Panc1 (cell line): ENCODE measurements at regions not wholly inside any gene's neighbourhood (a gene's known extent, or its start where the extent isn't known, plus 50 kb on each side); places are given as distances from the start of the nearest gene placed in this dataset.

Source experiments
- POLR2AphosphoS5 ChIP-seq: IDR thresholded peaks from 2 replicates; pipeline ENCODE4 v1.6.1; 2012; ENCODE audit warnings: mild to moderate bottlenecking, low read depth, low read length, moderate library complexity
- SIN3A ChIP-seq: IDR thresholded peaks from 2 replicates; pipeline ENCODE4 v1.6.1; 2012; ENCODE audit warnings: low read depth, mild to moderate bottlenecking, low read length, moderate library complexity, borderline replicate concordance; ENCODE audit not compliant: insufficient read depth
- TCF7L2 ChIP-seq: IDR thresholded peaks from 2 replicates; pipeline ENCODE4 v1.6.1; 2011; ENCODE audit warnings: mild to moderate bottlenecking, low read depth, low read length, inconsistent platforms
- TF ChIP-seq, protein P1 (sequence below): fragments of 450-650 bp; IDR thresholded peaks from 2 replicates; pipeline ENCODE4 v1.5.1; 2017; ENCODE audit warnings: mild to moderate bottlenecking
- TF ChIP-seq, protein P2 (sequence below), 2 experiments: IDR thresholded peaks; 2 replicates each; pipeline ENCODE4 v1.6.1; 2011 to 2012; ENCODE audit warnings: low read depth in 2 of 2, control low read depth in 1 of 2, low read length in 1 of 2, mild to moderate bottlenecking in 1 of 2, moderate library complexity in 1 of 2; ENCODE audit not compliant: insufficient read depth in 1 of 2

- TF ChIP-seq, protein P1, sequence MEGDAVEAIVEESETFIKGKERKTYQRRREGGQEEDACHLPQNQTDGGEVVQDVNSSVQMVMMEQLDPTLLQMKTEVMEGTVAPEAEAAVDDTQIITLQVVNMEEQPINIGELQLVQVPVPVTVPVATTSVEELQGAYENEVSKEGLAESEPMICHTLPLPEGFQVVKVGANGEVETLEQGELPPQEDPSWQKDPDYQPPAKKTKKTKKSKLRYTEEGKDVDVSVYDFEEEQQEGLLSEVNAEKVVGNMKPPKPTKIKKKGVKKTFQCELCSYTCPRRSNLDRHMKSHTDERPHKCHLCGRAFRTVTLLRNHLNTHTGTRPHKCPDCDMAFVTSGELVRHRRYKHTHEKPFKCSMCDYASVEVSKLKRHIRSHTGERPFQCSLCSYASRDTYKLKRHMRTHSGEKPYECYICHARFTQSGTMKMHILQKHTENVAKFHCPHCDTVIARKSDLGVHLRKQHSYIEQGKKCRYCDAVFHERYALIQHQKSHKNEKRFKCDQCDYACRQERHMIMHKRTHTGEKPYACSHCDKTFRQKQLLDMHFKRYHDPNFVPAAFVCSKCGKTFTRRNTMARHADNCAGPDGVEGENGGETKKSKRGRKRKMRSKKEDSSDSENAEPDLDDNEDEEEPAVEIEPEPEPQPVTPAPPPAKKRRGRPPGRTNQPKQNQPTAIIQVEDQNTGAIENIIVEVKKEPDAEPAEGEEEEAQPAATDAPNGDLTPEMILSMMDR, result no peak
- no peak for TF ChIP-seq POLR2AphosphoS5
- TF ChIP-seq, protein P2, sequence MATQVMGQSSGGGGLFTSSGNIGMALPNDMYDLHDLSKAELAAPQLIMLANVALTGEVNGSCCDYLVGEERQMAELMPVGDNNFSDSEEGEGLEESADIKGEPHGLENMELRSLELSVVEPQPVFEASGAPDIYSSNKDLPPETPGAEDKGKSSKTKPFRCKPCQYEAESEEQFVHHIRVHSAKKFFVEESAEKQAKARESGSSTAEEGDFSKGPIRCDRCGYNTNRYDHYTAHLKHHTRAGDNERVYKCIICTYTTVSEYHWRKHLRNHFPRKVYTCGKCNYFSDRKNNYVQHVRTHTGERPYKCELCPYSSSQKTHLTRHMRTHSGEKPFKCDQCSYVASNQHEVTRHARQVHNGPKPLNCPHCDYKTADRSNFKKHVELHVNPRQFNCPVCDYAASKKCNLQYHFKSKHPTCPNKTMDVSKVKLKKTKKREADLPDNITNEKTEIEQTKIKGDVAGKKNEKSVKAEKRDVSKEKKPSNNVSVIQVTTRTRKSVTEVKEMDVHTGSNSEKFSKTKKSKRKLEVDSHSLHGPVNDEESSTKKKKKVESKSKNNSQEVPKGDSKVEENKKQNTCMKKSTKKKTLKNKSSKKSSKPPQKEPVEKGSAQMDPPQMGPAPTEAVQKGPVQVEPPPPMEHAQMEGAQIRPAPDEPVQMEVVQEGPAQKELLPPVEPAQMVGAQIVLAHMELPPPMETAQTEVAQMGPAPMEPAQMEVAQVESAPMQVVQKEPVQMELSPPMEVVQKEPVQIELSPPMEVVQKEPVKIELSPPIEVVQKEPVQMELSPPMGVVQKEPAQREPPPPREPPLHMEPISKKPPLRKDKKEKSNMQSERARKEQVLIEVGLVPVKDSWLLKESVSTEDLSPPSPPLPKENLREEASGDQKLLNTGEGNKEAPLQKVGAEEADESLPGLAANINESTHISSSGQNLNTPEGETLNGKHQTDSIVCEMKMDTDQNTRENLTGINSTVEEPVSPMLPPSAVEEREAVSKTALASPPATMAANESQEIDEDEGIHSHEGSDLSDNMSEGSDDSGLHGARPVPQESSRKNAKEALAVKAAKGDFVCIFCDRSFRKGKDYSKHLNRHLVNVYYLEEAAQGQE (IDR thresholded peaks at IDR 0.05; ENCODE audit: insufficient read depth in 1 of 2, low read depth in 2 of 2, low read length in 1 of 2), result no peak
- TF ChIP-seq TCF7L2, result no peak
- TF ChIP-seq SIN3A, result no peak
Observed at GRCh38 chr6:92648364-92649086, 770.8 kb downstream of the EPHA7 start.
